ENCODE measurements at regions not wholly inside any gene's neighbourhood (a gene's known extent, or its start where the extent isn't known, plus 50 kb on each side); places are given as distances from the start of the nearest gene placed in this dataset.

DNA sequence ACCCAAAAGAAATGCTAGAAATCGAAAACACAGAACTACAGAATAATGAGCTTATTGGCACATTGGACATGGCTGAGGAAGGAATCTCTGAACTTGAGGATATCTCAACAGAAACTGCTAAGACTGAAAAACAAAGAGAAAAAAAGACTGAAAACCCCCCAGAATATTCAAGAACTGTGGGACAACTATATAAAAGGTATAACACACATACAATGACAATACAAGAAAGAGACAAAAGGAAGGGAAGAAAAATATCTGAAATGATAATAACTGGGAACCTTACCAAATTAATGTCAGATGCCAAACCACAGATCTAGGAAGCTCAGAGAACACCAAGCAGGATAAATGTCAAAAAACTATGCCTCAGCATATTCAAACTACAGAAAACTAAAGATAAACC is 68.6 kb upstream of the TNPO1 start:
- Histone ChIP-seq H3K27ac (ENCODE audit: low read depth, low read length) (no peak overlapping the region), H3K36me3 (ENCODE audit: control insufficient read depth, low read length) (no peaks in the 10 kb centered on the region), H3K4me2 (ENCODE audit: low read length) (no peak overlapping the region), H3K9me3 (ENCODE audit: control insufficient read depth, insufficient read depth, low read length) (no peaks in the 10 kb centered on the region), H3K79me2 (ENCODE audit: control insufficient read depth, low read length) (no peaks in the 10 kb centered on the region), H3K4me3 (ENCODE audit: low read length) (no peak overlapping the region), H4K20me1 (ENCODE audit: control insufficient read depth, insufficient read depth, low read depth, low read length) (no peaks in the 10 kb centered on the region), H3K4me1 (ENCODE audit: control insufficient read depth, low read length) (no peaks in the 10 kb centered on the region), H3K27me3 (ENCODE audit: control insufficient read depth, low read length) (no peaks in the 10 kb centered on the region), H3F3A (ENCODE audit: control insufficient read depth, insufficient read depth) (no peaks in the 10 kb centered on the region), H3K9me2 (replicated peaks; ENCODE audit: control insufficient read depth, low read length) (no peaks in the 10 kb centered on the region)
- TF ChIP-seq EZH2phosphoT487 (IDR thresholded peaks at IDR 0.05; ENCODE audit: borderline replicate concordance, low read length) (no peak), CTCF (IDR thresholded peaks at IDR 0.05; ENCODE audit: low read depth, low read length, poor library complexity, severe bottlenecking) (no peak)

- Histone ChIP-seq H3K36me3 (ENCODE audit: control insufficient read depth, low read length) (no peaks in the 10 kb centered on the region), H3F3A (ENCODE audit: control insufficient read depth, insufficient read depth) (no peaks in the 10 kb centered on the region), H3K4me3 (ENCODE audit: low read length) (no peak overlapping the region), H3K4me1 (ENCODE audit: control insufficient read depth, low read length) (no peaks in the 10 kb centered on the region), H3K27ac (ENCODE audit: low read depth, low read length) (no peak overlapping the region), H3K9me3 (ENCODE audit: control insufficient read depth, insufficient read depth, low read length) (no peaks in the 10 kb centered on the region), H3K4me2 (ENCODE audit: low read length) (no peak overlapping the region), H3K79me2 (ENCODE audit: control insufficient read depth, low read length) (no peaks in the 10 kb centered on the region), H3K27me3 (ENCODE audit: control insufficient read depth, low read length) (no peaks in the 10 kb centered on the region), H4K20me1 (ENCODE audit: control insufficient read depth, insufficient read depth, low read depth, low read length) (no peaks in the 10 kb centered on the region), H3K9me2 (replicated peaks; ENCODE audit: control insufficient read depth, low read length) (no peaks in the 10 kb centered on the region)
- TF ChIP-seq CTCF (IDR thresholded peaks at IDR 0.05; ENCODE audit: low read depth, low read length, poor library complexity, severe bottlenecking) = no peak
- TF ChIP-seq EZH2phosphoT487 (IDR thresholded peaks at IDR 0.05; ENCODE audit: borderline replicate concordance, low read length) = no peak
These were observed 69.7 kb upstream of the TNPO1 start for GRCh38 chr5:72746736-72747135.

- Histone ChIP-seq H3K4me3 (ENCODE audit: low read length) (no peak overlapping the region), H3K9me2 (replicated peaks; ENCODE audit: control insufficient read depth, low read length) (no peaks in the 10 kb centered on the region), H3K27me3 (ENCODE audit: control insufficient read depth, low read length) (no peaks in the 10 kb centered on the region), H3K27ac (ENCODE audit: low read depth, low read length) (no peak overlapping the region), H3K79me2 (ENCODE audit: control insufficient read depth, low read length) (no peaks in the 10 kb centered on the region), H3K36me3 (ENCODE audit: control insufficient read depth, low read length) (no peaks in the 10 kb centered on the region), H3K4me2 (ENCODE audit: low read length) (no peak overlapping the region), H3F3A (ENCODE audit: control insufficient read depth, insufficient read depth) (no peaks in the 10 kb centered on the region), H3K4me1 (ENCODE audit: control insufficient read depth, low read length) (no peaks in the 10 kb centered on the region), H3K9me3 (ENCODE audit: control insufficient read depth, insufficient read depth, low read length) (no peaks in the 10 kb centered on the region), H4K20me1 (ENCODE audit: control insufficient read depth, insufficient read depth, low read depth, low read length) (no peaks in the 10 kb centered on the region)
- TF ChIP-seq EZH2phosphoT487 (IDR thresholded peaks at IDR 0.05; ENCODE audit: borderline replicate concordance, low read length) (no peak), CTCF (IDR thresholded peaks at IDR 0.05; ENCODE audit: low read depth, low read length, poor library complexity, severe bottlenecking) (no peak)
These were observed 72.3 kb upstream of the TNPO1 start for GRCh38 chr5:72744136-72744535.

- no peak overlapping the region for H3K4me3 ChIP-seq (ENCODE audit: low read length)
- no peaks in the 10 kb centered on the region for H3K9me3 ChIP-seq (ENCODE audit: control insufficient read depth, insufficient read depth, low read length)
- no peak overlapping the region for H3K27ac ChIP-seq (ENCODE audit: low read depth, low read length)
- no peaks in the 10 kb centered on the region for H3K27me3 ChIP-seq (ENCODE audit: control insufficient read depth, low read length)
- H3K4me1 ChIP-seq (ENCODE audit: control insufficient read depth, low read length) = no peaks in the 10 kb centered on the region
- no peaks in the 10 kb centered on the region for H3K36me3 ChIP-seq (ENCODE audit: control insufficient read depth, low read length)
- H3K4me2 ChIP-seq (ENCODE audit: low read length) = no peak overlapping the region
- no peak for TF ChIP-seq EZH2phosphoT487 (IDR thresholded peaks at IDR 0.05; ENCODE audit: borderline replicate concordance, low read length)
- TF ChIP-seq CTCF (IDR thresholded peaks at IDR 0.05; ENCODE audit: low read depth, low read length, poor library complexity, severe bottlenecking) = no peak
- no peaks in the 10 kb centered on the region for H3K79me2 ChIP-seq (ENCODE audit: control insufficient read depth, low read length)
- no peaks in the 10 kb centered on the region for H3F3A ChIP-seq (ENCODE audit: control insufficient read depth, insufficient read depth)
- H4K20me1 ChIP-seq (ENCODE audit: control insufficient read depth, insufficient read depth, low read depth, low read length) = no peaks in the 10 kb centered on the region
- H3K9me2 ChIP-seq (replicated peaks; ENCODE audit: control insufficient read depth, low read length) = no peaks in the 10 kb centered on the region
These were observed 74.7 kb upstream of the TNPO1 start for GRCh38 chr5:72741805-72742204.
